GM12878 (cell line): ENCODE measurements at regions not wholly inside any gene's neighbourhood (a gene's known extent, or its start where the extent isn't known, plus 50 kb on each side); places are given as distances from the start of the nearest gene placed in this dataset.

ENCODE experiments used
- ATAC-seq: fragments of 200-7000 bp; cut with Tn5 transposase; 3 replicates; pipeline ENCODE4 v1.9.1; 2020; ENCODE audit warnings: mild to moderate bottlenecking, moderate library complexity
- BruUV-seq: library from RNA; stranded (reverse); fragments of 400-500 nt; replicated peaks from 2 replicates; lab custom pipeline; 2021; lab: Mats Ljungman, UMichigan
- CTCF ChIA-PET: fragments of 300-600 bp; sonication (Branson Sonifier 250); formaldehyde crosslinking; extraction: SDS; loops from one replicate; lab custom pipeline; 2021; ENCODE audit warnings: inconsistent platforms; lab: Yijun Ruan, JAX
- POLR2A ChIA-PET: fragments of 350-600 bp; formaldehyde crosslinking; extraction: SDS; loops from one replicate; lab custom pipeline; 2021; ENCODE audit warnings: inconsistent platforms; lab: Charles Lee
- RAD21 ChIA-PET: fragments of 300-600 bp; sonication (Branson Sonifier 250); formaldehyde crosslinking; loops from one replicate; lab custom pipeline; 2023; ENCODE audit warnings: antibody characterized with exemption; ENCODE audit not compliant: unreplicated experiment; lab: Charles Lee
- SMC1A ChIA-PET: fragments of 300-600 bp; sonication (Branson Sonifier 250); formaldehyde crosslinking; loops from one replicate; lab custom pipeline; 2023; ENCODE audit not compliant: unreplicated experiment, uncharacterized antibody; lab: Charles Lee
- DNase-seq: peaks from one replicate; pipeline ENCODE4 v3.0.0-alpha.2; 2011; ENCODE audit warnings: low read depth, low spot score
- FAIRE-seq: peaks from 3 replicates; lab custom pipeline; 2011; peaks lifted over from hg19 to GRCh38; lab: Jason Lieb, UNC
- H2AFZ ChIP-seq: 2 replicates; pipeline ENCODE4 v1.6.0; 2011; ENCODE audit warnings: low read depth, low read length, control low read depth; ENCODE audit not compliant: control insufficient read depth
- H3K27ac ChIP-seq: 2 replicates; pipeline ENCODE4 v1.5.1; 2011; ENCODE audit warnings: control low read depth; ENCODE audit not compliant: control insufficient read depth, insufficient read depth
- H3K27me3 ChIP-seq, 2 experiments: replicated peaks in 1 of 2; 2 replicates each; pipeline versions ENCODE4 v1.6.0 to v1.6.1; 2011; ENCODE audit warnings: low read length in 1 of 2; ENCODE audit not compliant: control insufficient read depth in 2 of 2, insufficient read depth in 2 of 2
- H3K36me3 ChIP-seq, 2 experiments: 2 replicates each; pipeline ENCODE4 v1.5.1; 2011; ENCODE audit warnings: low read length in 1 of 2; ENCODE audit not compliant: control insufficient read depth in 2 of 2, insufficient read depth in 2 of 2
- H3K4me1 ChIP-seq: 2 replicates; pipeline ENCODE4 v1.6.1; 2011; ENCODE audit warnings: mild to moderate bottlenecking, low read length, moderate library complexity, mixed read lengths; ENCODE audit not compliant: control insufficient read depth, insufficient read depth
- H3K4me2 ChIP-seq: 2 replicates; pipeline ENCODE4 v1.6.0; 2011; ENCODE audit warnings: control low read depth; ENCODE audit not compliant: control insufficient read depth, insufficient read depth
- H3K4me3 ChIP-seq: fragments of 200-600 bp; sonication (generic); 2 replicates; pipeline ENCODE4 v1.5.1; 2016
- H3K79me2 ChIP-seq: 2 replicates; pipeline ENCODE4 v1.6.0; 2011; ENCODE audit warnings: low read length; ENCODE audit not compliant: control insufficient read depth, insufficient read depth
- H3K9ac ChIP-seq: 2 replicates; pipeline ENCODE4 v1.8.0; 2011; ENCODE audit warnings: low read length, control low read depth, mixed read lengths; ENCODE audit not compliant: control insufficient read depth, insufficient read depth
- H3K9me3 ChIP-seq: replicated peaks from 3 replicates; pipeline ENCODE4 v1.5.1; 2011; ENCODE audit warnings: mild to moderate bottlenecking, low read length; ENCODE audit not compliant: control insufficient read depth, insufficient read depth
- H4K20me1 ChIP-seq: 2 replicates; pipeline ENCODE4 v1.6.0; 2011; ENCODE audit not compliant: control insufficient read depth, insufficient read depth
- ATF7 ChIP-seq: fragments of 450-650 bp; IDR thresholded peaks from 2 replicates; pipeline ENCODE4 v1.6.1; 2016; ENCODE audit warnings: low read depth, mild to moderate bottlenecking
- BCL3 ChIP-seq: IDR thresholded peaks from 2 replicates; pipeline ENCODE4 v1.6.1; 2011; ENCODE audit warnings: borderline replicate concordance, low read depth, mild to moderate bottlenecking, moderate library complexity, low read length; ENCODE audit not compliant: insufficient read depth, poor library complexity, severe bottlenecking
- CREM ChIP-seq: IDR thresholded peaks from 2 replicates; pipeline ENCODE4 v1.6.1; 2014; ENCODE audit warnings: antibody characterized with exemption, low read depth
- EED ChIP-seq: sonication (generic); IDR thresholded peaks from 2 replicates; pipeline ENCODE4 v1.6.1; 2016; ENCODE audit warnings: antibody characterized with exemption, low read depth
- FOXM1 ChIP-seq: IDR thresholded peaks from 2 replicates; pipeline ENCODE4 v1.6.1; 2012; ENCODE audit warnings: low read depth, mild to moderate bottlenecking, inconsistent platforms, low read length, moderate library complexity
- IKZF1 ChIP-seq: fragments of 450-650 bp; conservative IDR thresholded peaks from 2 replicates; pipeline ENCODE4 v1.6.1; 2017; ENCODE audit warnings: antibody characterized with exemption, mild to moderate bottlenecking
- IKZF2 ChIP-seq, 2 experiments: fragments of 450-650 bp; IDR thresholded peaks; 2 replicates each; pipeline ENCODE4 v1.6.1; 2017; ENCODE audit warnings: mild to moderate bottlenecking in 2 of 2, moderate library complexity in 2 of 2
- JUNB ChIP-seq: IDR thresholded peaks from 2 replicates; pipeline ENCODE4 v1.6.1; 2016; ENCODE audit warnings: antibody characterized with exemption, mild to moderate bottlenecking
- NFIC ChIP-seq: IDR thresholded peaks from 2 replicates; pipeline ENCODE4 v1.6.1; 2012; ENCODE audit warnings: low read depth, mild to moderate bottlenecking, inconsistent platforms, low read length, moderate library complexity
- RUNX3 ChIP-seq: IDR thresholded peaks from 2 replicates; pipeline ENCODE4 v1.6.1; 2012; ENCODE audit warnings: low read length, inconsistent platforms
- SMAD1 ChIP-seq: fragments of 450-650 bp; IDR thresholded peaks from 2 replicates; pipeline ENCODE4 v1.6.1; 2018; ENCODE audit warnings: mild to moderate bottlenecking, low read depth; ENCODE audit not compliant: partially characterized antibody
- USF1 ChIP-seq: IDR thresholded peaks from 2 replicates; pipeline ENCODE4 v1.6.1; 2011; ENCODE audit warnings: borderline replicate concordance, low read depth, mild to moderate bottlenecking, moderate library complexity, mixed read lengths, low read length; ENCODE audit not compliant: insufficient read depth; ENCODE audit errors: extremely low read length
- ZSCAN29 ChIP-seq: fragments of 450-650 bp; IDR thresholded peaks from 2 replicates; pipeline ENCODE4 v1.6.1; 2017; ENCODE audit warnings: mild to moderate bottlenecking, moderate library complexity
- WGBS: methylation state at CpG from one replicate; pipeline ENCODE4 v1.1.6; 2016; ENCODE audit warnings: low lambda C conversion rate; ENCODE audit not compliant: insufficient replicate concordance, insufficient coverage; ENCODE audit errors: missing lambda C conversion rate; 5-methylcytosine and 5-hydroxymethylcytosine counted together
- in situ Hi-C: fragments of 300-500 bp; cut with MboI; formaldehyde crosslinking; loops from 9 replicates; pipeline ENCODE4 v1.14.3; 2018; ENCODE audit warnings: mixed read lengths
- intact Hi-C: fragments of 100-400 bp; cut with micrococcal nuclease; formaldehyde crosslinking; loops from one replicate; pipeline ENCODE4 v1.14.2; 2022; ENCODE audit not compliant: unreplicated experiment
- TF ChIP-seq, protein P1 (sequence below): IDR thresholded peaks from 2 replicates; pipeline ENCODE4 v1.6.1; 2012; ENCODE audit warnings: low read depth, low read length, improper control_type of control experiment

GRCh38 chr12:24709216-24709615 lies 239.7 kb downstream of the BCAT1 start:
- Histone ChIP-seq H3K27me3 (no peaks in the 10 kb centered on the region), H3K4me3 (no peak overlapping the region), H4K20me1 (no peaks in the 10 kb centered on the region), H3K4me2 (no peak overlapping the region), H3K9ac (no peak overlapping the region), H2AFZ (no peak overlapping the region), H3K79me2 (no peaks in the 10 kb centered on the region), H3K4me1 (peaks cover 16% of the 10 kb centered on the region; the same call in 1 of the 2 replicates), H3K36me3 (no peaks in the 10 kb centered on the region), H3K9me3 (no peaks in the 10 kb centered on the region; the same call in 2 of the 3 replicates), H3K27ac (no peak overlapping the region)
- ChIA-PET CTCF (no interaction called here), SMC1A (no interaction called here), RAD21 (no interaction called here), POLR2A (no interaction called here)
- in situ Hi-C loops = no loop called here
- WGBS = 98% methylated on average over 2 of the region's 2 CpGs
- no peak for FAIRE-seq
- ATAC-seq = no peak
- BruUV-seq = no TSS peak
- intact Hi-C loops = loop anchor here (5.0 kb wide), 1 partner anchor 113 kb away; no protein-coding TSS in a partner anchor
- TF ChIP-seq, protein P1, sequence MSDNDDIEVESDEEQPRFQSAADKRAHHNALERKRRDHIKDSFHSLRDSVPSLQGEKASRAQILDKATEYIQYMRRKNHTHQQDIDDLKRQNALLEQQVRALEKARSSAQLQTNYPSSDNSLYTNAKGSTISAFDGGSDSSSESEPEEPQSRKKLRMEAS = no peak
- TF ChIP-seq FOXM1 (peak; percentile 25; the same call in 1 of the 2 replicates), ATF7 (peak; percentile 39; the same call in 1 of the 2 replicates), SMAD1 (no peak), EED (peak; percentile 19; the same call in 1 of the 2 replicates), JUNB (peak; percentile 49; the same call in 1 of the 2 replicates), IKZF2 (IDR thresholded peaks at IDR 0.05) (peak in 1 of 2 experiments; percentile 48; a peak in 2 of 4 replicates), BCL3 (peak; percentile 54), ZSCAN29 (no peak), RUNX3 (peak; percentile 37; the same call in 1 of the 2 replicates), CREM (peak; percentile 20; the same call in 1 of the 2 replicates), IKZF1 (0 out of 2 replicates have a peak, but pooled peaks have one; percentile 28), NFIC (peak; percentile 64; the same call in 1 of the 2 replicates), USF1 (no peak)
- no peak for DNase-seq
